HPDE6-E6E7 (cell line): ENCODE measurements at regions not wholly inside any gene's neighbourhood (a gene's known extent, or its start where the extent isn't known, plus 50 kb on each side); places are given as distances from the start of the nearest gene placed in this dataset.
"Not testable (repeated sequence)": the region's sequence is repeated elsewhere in the genome, so short reads cannot be mapped to it uniquely, and the experiment has no call there.

Experiments used
- DNase-seq: peaks from one replicate; pipeline ENCODE4 v3.0.0; 2011; ENCODE audit warnings: missing footprints; ENCODE audit errors: extremely low spot score

- DNase-seq, result no peak
Measured at GRCh38 chr15:88995449-88995848, 82.3 kb upstream of the MFGE8 start.

GRCh38 chr15:88997531-88997930 lies 84.4 kb upstream of the MFGE8 start:
- DNase-seq, result no peak

GRCh38 chr15:88998980-88999713 lies 86.0 kb upstream of the MFGE8 start:
- no peak for DNase-seq

GRCh38 chr15:89001708-89002275 lies 86.5 kb upstream of the ABHD2 start:
- DNase-seq, result not testable (repeated sequence)

GRCh38 chr15:89002281-89002761 lies 85.9 kb upstream of the ABHD2 start:
- DNase-seq, result no peak

- DNase-seq, result no peak
Measured at GRCh38 chr15:89002830-89003229, 85.4 kb upstream of the ABHD2 start.

GRCh38 chr15:89003865-89004725 lies 84.2 kb upstream of the ABHD2 start:
- no peak for DNase-seq

GRCh38 chr15:89004726-89005030 lies 83.6 kb upstream of the ABHD2 start:
- no peak for DNase-seq

- not testable (repeated sequence) for DNase-seq
Measured at GRCh38 chr15:89007527-89007926, 80.7 kb upstream of the ABHD2 start.

GRCh38 chr15:89007989-89008388 lies 80.3 kb upstream of the ABHD2 start:
- DNase-seq, result no peak

GRCh38 chr15:89009080-89009479 lies 79.2 kb upstream of the ABHD2 start:
- no peak for DNase-seq

- DNase-seq, result no peak
Measured at GRCh38 chr15:89015412-89016097, 72.7 kb upstream of the ABHD2 start.

- DNase-seq, result peak; percentile 51
Measured at GRCh38 chr15:89016549-89017041, 71.7 kb upstream of the ABHD2 start.

GRCh38 chr15:89017370-89018066 lies 70.7 kb upstream of the ABHD2 start:
- DNase-seq, result peak; percentile 60

GRCh38 chr15:89018207-89018606 lies 70.0 kb upstream of the ABHD2 start:
- no peak for DNase-seq

- DNase-seq, result no peak
Measured at GRCh38 chr15:89019436-89019835, 68.8 kb upstream of the ABHD2 start.

- DNase-seq, result no peak
Measured at GRCh38 chr15:89021224-89021623, 67.0 kb upstream of the ABHD2 start.

GRCh38 chr15:89021886-89022285 lies 66.4 kb upstream of the ABHD2 start:
- not testable (repeated sequence) for DNase-seq

GRCh38 chr15:89023311-89023961 lies 64.8 kb upstream of the ABHD2 start:
- no peak for DNase-seq

GRCh38 chr15:89024418-89024817 lies 63.8 kb upstream of the ABHD2 start:
- DNase-seq, result no peak

- DNase-seq, result no peak
Measured at GRCh38 chr15:89026167-89026566, 62.1 kb upstream of the ABHD2 start.
